Ishikawa (cell line): ENCODE measurements at regions not wholly inside any gene's neighbourhood (a gene's known extent, or its start where the extent isn't known, plus 50 kb on each side); places are given as distances from the start of the nearest gene placed in this dataset.

Source experiments
- CEBPB ChIP-seq: IDR thresholded peaks from 2 replicates; pipeline ENCODE4 v1.6.1; 2012
- CREB1 ChIP-seq: IDR thresholded peaks from 2 replicates; pipeline ENCODE4 v1.6.1; 2012; ENCODE audit warnings: low read depth
- EGR1 ChIP-seq: IDR thresholded peaks from 2 replicates; pipeline ENCODE4 v1.6.1; 2012
- EP300 ChIP-seq: IDR thresholded peaks from 2 replicates; pipeline ENCODE4 v1.6.1; 2012; ENCODE audit warnings: borderline replicate concordance
- FOXM1 ChIP-seq: IDR thresholded peaks from 2 replicates; pipeline ENCODE4 v1.6.1; 2012; ENCODE audit warnings: low read depth, borderline replicate concordance
- MAX ChIP-seq: IDR thresholded peaks from 2 replicates; pipeline ENCODE4 v1.6.1; 2012
- NFIC ChIP-seq: IDR thresholded peaks from 2 replicates; pipeline ENCODE4 v1.6.1; 2012
- RAD21 ChIP-seq: IDR thresholded peaks from 2 replicates; pipeline ENCODE4 v1.6.1; 2012; ENCODE audit warnings: low read depth
- REST ChIP-seq: IDR thresholded peaks from 2 replicates; pipeline ENCODE4 v1.6.1; 2012; ENCODE audit warnings: low read depth, mild to moderate bottlenecking
- TAF1 ChIP-seq: IDR thresholded peaks from 2 replicates; pipeline ENCODE4 v1.6.1; 2012; ENCODE audit warnings: low read depth, mild to moderate bottlenecking
- TCF12 ChIP-seq: IDR thresholded peaks from 2 replicates; pipeline ENCODE4 v1.6.1; 2012; ENCODE audit warnings: low read depth
- TEAD4 ChIP-seq: IDR thresholded peaks from 2 replicates; pipeline ENCODE4 v1.6.1; 2012
- USF1 ChIP-seq: IDR thresholded peaks from 2 replicates; pipeline ENCODE4 v1.6.1; 2012
- YY1 ChIP-seq: IDR thresholded peaks from 2 replicates; pipeline ENCODE4 v1.6.1; 2012; ENCODE audit warnings: low read depth
- ZBTB7A ChIP-seq: IDR thresholded peaks from 2 replicates; pipeline ENCODE4 v1.6.1; 2012; ENCODE audit warnings: low read depth

- TF ChIP-seq USF1 (no peak), EP300 (no peak), ZBTB7A (no peak), CEBPB (no peak), MAX (no peak), YY1 (no peak), NFIC (no peak), TAF1 (no peak), TEAD4 (no peak), CREB1 (no peak), FOXM1 (no peak), RAD21 (no peak)
Measured at GRCh38 chr5:96203761-96204160, 229.3 kb downstream of the PCSK1 start.

GRCh38 chr5:96201503-96201902 is 231.5 kb downstream of the PCSK1 start:
- TF ChIP-seq MAX (no peak), TEAD4 (no peak), EGR1 (no peak), CREB1 (no peak), EP300 (no peak), YY1 (no peak), CEBPB (no peak), TAF1 (no peak), USF1 (no peak), FOXM1 (no peak), ZBTB7A (no peak), NFIC (no peak), REST (no peak), RAD21 (no peak), TCF12 (no peak)

GRCh38 chr5:96200641-96201040 is 232.4 kb downstream of the PCSK1 start:
- TF ChIP-seq EGR1 (no peak), FOXM1 (no peak), TAF1 (no peak), USF1 (no peak)

- TF ChIP-seq CREB1 (no peak), TCF12 (no peak), TAF1 (no peak), CEBPB (no peak), TEAD4 (no peak), RAD21 (no peak), ZBTB7A (no peak), EGR1 (no peak), REST (no peak), YY1 (no peak)
Measured at GRCh38 chr5:96199713-96200183, 233.3 kb downstream of the PCSK1 start.

- no peak for TF ChIP-seq USF1
- no peak for TF ChIP-seq MAX
- no peak for TF ChIP-seq REST
- TF ChIP-seq EP300, result no peak
- no peak for TF ChIP-seq YY1
- no peak for TF ChIP-seq FOXM1
- TF ChIP-seq ZBTB7A, result no peak
- TF ChIP-seq CREB1, result no peak
- no peak for TF ChIP-seq RAD21
- no peak for TF ChIP-seq NFIC
- no peak for TF ChIP-seq CEBPB
- TF ChIP-seq TCF12, result no peak
- no peak for TF ChIP-seq TEAD4
- TF ChIP-seq TAF1, result no peak
- no peak for TF ChIP-seq EGR1
Measured at GRCh38 chr5:96198356-96199058, 234.5 kb downstream of the PCSK1 start.
